Fibroblast of villous mesenchyme (primary cell): ENCODE measurements at regions not wholly inside any gene's neighbourhood (a gene's known extent, or its start where the extent isn't known, plus 50 kb on each side); places are given as distances from the start of the nearest gene placed in this dataset.

Experiments used
- DNase-seq: peaks from one replicate; pipeline ENCODE4 v3.0.0-alpha.2; 2010; ENCODE audit warnings: low read depth
- H3K4me3 ChIP-seq: 2 replicates; pipeline ENCODE4 v1.5.1; 2011; ENCODE audit warnings: low read depth, mild to moderate bottlenecking, low read length
- TF ChIP-seq, protein P1 (sequence below): IDR thresholded peaks from 2 replicates; pipeline ENCODE4 v1.5.1; 2012; ENCODE audit warnings: low read depth, mild to moderate bottlenecking, low read length; ENCODE audit not compliant: insufficient read depth

DNA sequence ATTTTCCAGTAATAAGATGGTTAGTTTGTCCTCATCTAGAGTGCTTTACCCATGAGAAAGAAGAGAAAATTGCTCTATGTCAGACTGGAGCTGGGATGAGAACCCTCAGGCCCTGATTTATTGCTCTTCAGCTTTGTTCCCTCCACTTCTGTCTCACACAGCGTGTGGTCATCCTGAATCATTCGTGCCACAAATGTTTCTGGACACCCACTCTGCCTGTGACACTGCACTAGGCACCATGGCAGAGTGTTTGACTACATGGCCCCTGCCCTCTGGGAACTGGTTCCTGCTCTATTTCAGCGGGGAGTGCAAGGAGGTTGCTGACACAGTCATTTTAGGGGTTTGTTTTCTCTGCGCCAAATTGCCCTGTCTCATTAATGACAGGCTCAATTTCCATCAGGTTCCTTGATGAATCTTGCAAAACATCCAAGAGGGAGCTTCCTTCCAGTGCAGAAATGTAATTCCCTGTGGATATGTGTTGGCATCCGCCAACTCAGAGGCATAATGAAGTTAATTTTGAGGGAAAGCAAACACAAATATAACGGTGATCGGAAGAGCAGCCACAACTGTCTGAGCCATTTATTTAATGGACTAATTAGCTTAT lies 207.5 kb downstream of the CLIC5 start:
- no peak overlapping the region for H3K4me3 ChIP-seq
- no peak for DNase-seq
- TF ChIP-seq, protein P1, sequence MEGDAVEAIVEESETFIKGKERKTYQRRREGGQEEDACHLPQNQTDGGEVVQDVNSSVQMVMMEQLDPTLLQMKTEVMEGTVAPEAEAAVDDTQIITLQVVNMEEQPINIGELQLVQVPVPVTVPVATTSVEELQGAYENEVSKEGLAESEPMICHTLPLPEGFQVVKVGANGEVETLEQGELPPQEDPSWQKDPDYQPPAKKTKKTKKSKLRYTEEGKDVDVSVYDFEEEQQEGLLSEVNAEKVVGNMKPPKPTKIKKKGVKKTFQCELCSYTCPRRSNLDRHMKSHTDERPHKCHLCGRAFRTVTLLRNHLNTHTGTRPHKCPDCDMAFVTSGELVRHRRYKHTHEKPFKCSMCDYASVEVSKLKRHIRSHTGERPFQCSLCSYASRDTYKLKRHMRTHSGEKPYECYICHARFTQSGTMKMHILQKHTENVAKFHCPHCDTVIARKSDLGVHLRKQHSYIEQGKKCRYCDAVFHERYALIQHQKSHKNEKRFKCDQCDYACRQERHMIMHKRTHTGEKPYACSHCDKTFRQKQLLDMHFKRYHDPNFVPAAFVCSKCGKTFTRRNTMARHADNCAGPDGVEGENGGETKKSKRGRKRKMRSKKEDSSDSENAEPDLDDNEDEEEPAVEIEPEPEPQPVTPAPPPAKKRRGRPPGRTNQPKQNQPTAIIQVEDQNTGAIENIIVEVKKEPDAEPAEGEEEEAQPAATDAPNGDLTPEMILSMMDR, result no peak

DNA sequence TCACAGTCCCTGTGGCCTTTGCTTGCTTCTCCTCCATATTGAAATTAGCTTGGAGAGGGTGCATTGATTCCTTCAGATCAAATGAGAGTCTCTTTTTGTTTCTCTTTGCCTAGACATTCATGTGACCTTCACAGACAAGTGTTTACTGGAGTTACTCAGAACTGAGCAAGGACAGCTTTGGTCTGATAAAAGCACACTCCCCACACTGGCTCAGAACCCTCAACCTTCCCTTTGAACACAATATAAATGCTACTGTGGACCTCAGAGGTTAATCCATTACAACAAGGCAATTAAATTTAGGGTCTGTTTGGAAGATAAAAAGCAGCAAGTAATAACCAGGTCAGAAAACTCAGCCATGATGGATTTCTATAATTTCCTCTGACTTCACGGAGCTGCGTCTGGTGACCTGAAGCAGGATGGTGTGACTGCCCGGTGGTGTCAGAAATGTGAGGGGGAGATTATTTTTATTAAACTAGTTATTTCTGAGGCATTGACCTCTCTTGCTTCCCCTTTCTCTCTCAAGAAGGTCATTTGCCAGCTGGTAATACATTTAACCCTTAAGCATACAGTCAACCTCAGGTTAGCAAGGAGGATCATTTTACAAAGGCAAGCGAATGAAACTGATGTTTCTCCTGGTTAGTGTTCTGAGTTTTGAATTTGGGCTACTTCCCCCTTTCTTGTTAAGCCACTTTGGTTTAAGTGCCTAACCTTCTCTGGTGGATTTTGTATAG lies 208.2 kb downstream of the CLIC5 start:
- TF ChIP-seq, protein P1, result no peak
- no peak for DNase-seq
- no peak overlapping the region for H3K4me3 ChIP-seq

DNA sequence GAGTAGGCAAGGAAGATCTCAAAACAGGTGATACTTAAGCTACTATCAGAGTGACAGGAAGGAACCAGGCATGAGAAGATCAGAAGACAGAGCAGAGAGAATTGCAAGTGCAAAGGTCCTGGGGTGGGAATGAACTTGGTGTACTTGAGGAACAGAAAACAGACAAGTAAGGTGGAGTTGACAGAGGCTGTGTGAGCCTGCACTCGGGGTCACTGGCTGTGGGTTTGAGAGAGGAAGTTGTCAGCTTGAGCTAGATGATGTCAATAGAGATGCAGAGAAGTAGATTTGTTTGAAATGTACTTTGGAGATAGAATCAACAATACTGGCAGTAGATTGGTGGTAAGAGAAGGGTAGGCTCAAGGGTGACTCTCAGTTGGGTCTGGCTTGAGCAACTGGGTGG lies 209.5 kb downstream of the CLIC5 start:
- TF ChIP-seq, protein P1, result no peak
- no peak for DNase-seq
- H3K4me3 ChIP-seq, result no peak overlapping the region

DNA sequence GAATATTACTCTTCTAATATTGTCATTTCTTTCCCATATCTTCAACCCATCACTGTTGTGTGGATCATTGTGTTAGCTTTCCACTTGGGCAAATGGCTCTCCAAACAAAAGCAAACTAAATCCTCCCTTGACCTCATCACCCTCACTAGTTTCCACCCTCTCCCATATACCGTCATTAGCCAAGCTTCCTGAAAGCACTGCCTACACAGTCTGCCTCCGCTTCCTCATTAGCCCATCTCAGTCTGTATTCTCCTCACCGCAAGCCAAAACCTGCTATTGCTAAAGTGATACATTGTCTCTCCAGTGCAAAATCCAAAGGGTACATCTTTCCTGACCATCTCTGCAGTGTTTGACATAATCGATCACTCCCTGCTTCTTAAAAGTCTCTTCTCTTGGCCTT lies 212.6 kb downstream of the CLIC5 start:
- TF ChIP-seq, protein P1, result no peak
- H3K4me3 ChIP-seq, result no peak overlapping the region
- DNase-seq, result no peak

DNA sequence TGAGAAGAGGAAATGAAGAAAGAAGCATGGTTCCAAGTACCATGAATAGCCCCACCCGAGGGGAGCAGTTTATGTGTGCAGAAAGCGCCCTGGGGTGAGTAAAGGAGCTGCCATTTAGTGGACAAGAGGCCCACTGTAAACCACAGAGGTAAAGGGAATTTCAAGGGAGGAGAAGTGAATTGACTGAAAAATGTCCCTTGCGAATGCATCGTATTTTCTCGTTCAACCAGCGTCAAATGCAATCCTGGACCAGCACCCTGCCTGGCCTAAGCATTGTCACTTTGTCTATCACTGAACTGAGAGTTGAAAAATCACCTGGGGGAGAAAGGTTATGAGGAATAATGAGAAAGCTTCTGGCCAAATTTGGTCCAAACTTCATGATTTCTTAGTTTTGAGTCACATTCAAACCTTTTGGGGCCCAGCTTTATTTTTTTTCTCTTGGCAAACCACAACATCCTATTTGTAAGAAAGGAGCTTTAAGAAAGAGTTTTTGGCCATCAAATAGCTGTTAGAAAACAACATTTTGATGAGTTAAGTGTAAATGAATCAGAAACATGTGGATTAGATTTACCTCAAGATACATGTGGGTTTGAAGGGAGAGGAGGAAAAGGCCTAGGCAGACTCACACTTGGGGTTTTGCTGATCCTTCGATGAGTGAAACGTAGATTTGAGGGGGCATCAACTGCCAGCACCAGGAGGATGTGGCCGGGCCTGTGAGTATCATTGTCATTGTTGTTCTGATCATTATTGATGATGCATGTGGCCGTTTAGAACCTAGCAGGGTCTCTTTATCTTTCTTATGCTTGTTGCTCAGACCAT lies 214.0 kb downstream of the CLIC5 start:
- no peak for DNase-seq
- H3K4me3 ChIP-seq, result no peak overlapping the region
- TF ChIP-seq, protein P1, result no peak

DNA sequence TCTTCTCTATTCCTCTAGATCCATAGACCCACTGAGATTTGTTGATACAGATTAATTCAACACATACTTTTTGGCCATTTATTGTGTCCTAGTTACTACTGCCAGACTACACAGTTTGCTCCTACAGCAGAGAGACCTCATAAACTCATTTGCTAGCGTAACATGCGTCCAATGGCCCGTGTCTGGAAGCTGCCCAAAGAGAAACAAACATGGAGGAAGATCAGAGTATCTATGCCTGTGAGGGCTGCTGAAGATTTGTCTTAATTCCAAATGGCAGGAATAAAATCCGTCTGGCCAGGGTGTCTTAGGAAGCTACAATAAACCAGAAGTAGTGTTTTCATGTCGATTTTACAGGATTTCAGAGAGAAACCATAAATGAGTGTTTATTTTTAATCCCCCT lies 214.7 kb downstream of the CLIC5 start:
- H3K4me3 ChIP-seq, result no peak overlapping the region
- no peak for DNase-seq

More for the DNA sequence above, 214.7 kb downstream of the CLIC5 start:
- TF ChIP-seq, protein P1, result no peak
